ENCODE measurements at regions not wholly inside any gene's neighbourhood (a gene's known extent, or its start where the extent isn't known, plus 50 kb on each side); places are given as distances from the start of the nearest gene placed in this dataset.

- Mint-ChIP-seq H3K4me1 (no peaks in the 10 kb centered on the region), H3K4me3 (no peak overlapping the region), H3K27me3 (no peaks in the 10 kb centered on the region), H3K27ac (no peak overlapping the region), H3K36me3 (no peaks in the 10 kb centered on the region), H3K9me3 (peaks cover 1% of the 10 kb centered on the region)
- ATAC-seq (ENCODE audit: low read depth) = no peak
- no peak for DNase-seq (ENCODE audit: low spot score in 2 of 2)
These were observed 174.0 kb upstream of the LDB2 start for GRCh38 chr4:17072483-17072882.

GRCh38 chr4:17068891-17069290 lies 170.4 kb upstream of the LDB2 start:
- Mint-ChIP-seq H3K27me3 (no peaks in the 10 kb centered on the region), H3K4me3 (no peak overlapping the region), H3K9me3 (peaks cover 4% of the 10 kb centered on the region), H3K27ac (no peak overlapping the region), H3K36me3 (no peaks in the 10 kb centered on the region), H3K4me1 (no peaks in the 10 kb centered on the region)
- ATAC-seq (ENCODE audit: low read depth) = no peak
- DNase-seq (ENCODE audit: low spot score in 2 of 2) = no peak

GRCh38 chr4:17068392-17068791 lies 169.9 kb upstream of the LDB2 start:
- DNase-seq (ENCODE audit: low spot score in 2 of 2) = no peak

GRCh38 chr4:17066972-17067371 lies 168.5 kb upstream of the LDB2 start:
- Mint-ChIP-seq H3K4me1 (no peaks in the 10 kb centered on the region), H3K4me3 (no peak overlapping the region), H3K27ac (no peak overlapping the region), H3K36me3 (no peaks in the 10 kb centered on the region), H3K9me3 (peaks cover 4% of the 10 kb centered on the region), H3K27me3 (no peaks in the 10 kb centered on the region)
- no peak for DNase-seq (ENCODE audit: low spot score in 2 of 2)
- no peak for ATAC-seq (ENCODE audit: low read depth)

More at GRCh38 chr4:17068392-17068791, 169.9 kb upstream of the LDB2 start:
- Mint-ChIP-seq H3K9me3 (peaks cover 4% of the 10 kb centered on the region), H3K4me3 (no peak overlapping the region), H3K27me3 (no peaks in the 10 kb centered on the region), H3K36me3 (no peaks in the 10 kb centered on the region), H3K27ac (no peak overlapping the region), H3K4me1 (no peaks in the 10 kb centered on the region)
- ATAC-seq (ENCODE audit: low read depth) = no peak

- no peaks in the 10 kb centered on the region for H3K27me3 Mint-ChIP-seq
- no peak overlapping the region for H3K4me3 Mint-ChIP-seq
- no peak for ATAC-seq (ENCODE audit: low read depth)
- H3K9me3 Mint-ChIP-seq = peaks cover 4% of the 10 kb centered on the region
- no peaks in the 10 kb centered on the region for H3K4me1 Mint-ChIP-seq
- no peak for DNase-seq (ENCODE audit: low spot score in 2 of 2)
- no peak overlapping the region for H3K27ac Mint-ChIP-seq
- H3K36me3 Mint-ChIP-seq = no peaks in the 10 kb centered on the region
These were observed 167.8 kb upstream of the LDB2 start for GRCh38 chr4:17066236-17066635.

GRCh38 chr4:17065821-17066220 lies 167.4 kb upstream of the LDB2 start:
- Mint-ChIP-seq H3K36me3 (no peaks in the 10 kb centered on the region), H3K9me3 (peaks cover 4% of the 10 kb centered on the region), H3K4me3 (no peak overlapping the region), H3K27me3 (no peaks in the 10 kb centered on the region), H3K27ac (no peak overlapping the region), H3K4me1 (no peaks in the 10 kb centered on the region)
- ATAC-seq (ENCODE audit: low read depth) = no peak
- DNase-seq (ENCODE audit: low spot score in 2 of 2) = no peak

- no peaks in the 10 kb centered on the region for H3K4me1 Mint-ChIP-seq
- ATAC-seq (ENCODE audit: low read depth) = no peak
These were observed 166.5 kb upstream of the LDB2 start for GRCh38 chr4:17064959-17065358.

GRCh38 chr4:17063888-17064287 lies 165.4 kb upstream of the LDB2 start:
- DNase-seq (ENCODE audit: low spot score in 2 of 2) (no peak), ATAC-seq (ENCODE audit: low read depth) (no peak)
- Mint-ChIP-seq H3K27me3 (no peaks in the 10 kb centered on the region), H3K4me1 (no peaks in the 10 kb centered on the region), H3K36me3 (no peaks in the 10 kb centered on the region), H3K4me3 (no peak overlapping the region), H3K9me3 (peaks cover 2% of the 10 kb centered on the region), H3K27ac (no peak overlapping the region)

More at GRCh38 chr4:17064959-17065358, 166.5 kb upstream of the LDB2 start:
- no peaks in the 10 kb centered on the region for H3K27me3 Mint-ChIP-seq
- H3K27ac Mint-ChIP-seq = no peak overlapping the region
- no peak for DNase-seq (ENCODE audit: low spot score in 2 of 2)
- no peak overlapping the region for H3K4me3 Mint-ChIP-seq
- H3K36me3 Mint-ChIP-seq = no peaks in the 10 kb centered on the region
- H3K9me3 Mint-ChIP-seq = peaks cover 4% of the 10 kb centered on the region

GRCh38 chr4:17060230-17060629 lies 161.8 kb upstream of the LDB2 start:
- Mint-ChIP-seq H3K27me3 (no peaks in the 10 kb centered on the region), H3K9me3 (no peaks in the 10 kb centered on the region), H3K4me3 (no peak overlapping the region), H3K27ac (no peak overlapping the region), H3K36me3 (no peaks in the 10 kb centered on the region), H3K4me1 (no peaks in the 10 kb centered on the region)
- DNase-seq (ENCODE audit: low spot score in 2 of 2) (no peak), ATAC-seq (ENCODE audit: low read depth) (no peak)

- no peak overlapping the region for H3K4me3 Mint-ChIP-seq
- no peaks in the 10 kb centered on the region for H3K27me3 Mint-ChIP-seq
- H3K36me3 Mint-ChIP-seq = no peaks in the 10 kb centered on the region
- ATAC-seq (ENCODE audit: low read depth) (no peak), DNase-seq (ENCODE audit: low spot score in 2 of 2) (no peak)
- no peaks in the 10 kb centered on the region for H3K4me1 Mint-ChIP-seq
- no peaks in the 10 kb centered on the region for H3K9me3 Mint-ChIP-seq
- no peak overlapping the region for H3K27ac Mint-ChIP-seq
These were observed 160.7 kb upstream of the LDB2 start for GRCh38 chr4:17058916-17059741.

GRCh38 chr4:17058536-17058915 lies 160.1 kb upstream of the LDB2 start:
- ATAC-seq (ENCODE audit: low read depth) = no peak
- DNase-seq (ENCODE audit: low spot score in 2 of 2) = no peak

GRCh38 chr4:17057035-17057434 lies 158.6 kb upstream of the LDB2 start:
- no peaks in the 10 kb centered on the region for H3K9me3 Mint-ChIP-seq

More at GRCh38 chr4:17058536-17058915, 160.1 kb upstream of the LDB2 start:
- Mint-ChIP-seq H3K9me3 (no peaks in the 10 kb centered on the region), H3K4me1 (no peaks in the 10 kb centered on the region), H3K4me3 (no peak overlapping the region), H3K36me3 (no peaks in the 10 kb centered on the region), H3K27ac (no peak overlapping the region), H3K27me3 (no peaks in the 10 kb centered on the region)

GRCh38 chr4:17055788-17056187 lies 157.3 kb upstream of the LDB2 start:
- no peak overlapping the region for H3K27ac Mint-ChIP-seq
- no peaks in the 10 kb centered on the region for H3K36me3 Mint-ChIP-seq
- H3K9me3 Mint-ChIP-seq = peaks cover 1% of the 10 kb centered on the region
- no peaks in the 10 kb centered on the region for H3K27me3 Mint-ChIP-seq
- DNase-seq (ENCODE audit: low spot score in 2 of 2) (no peak), ATAC-seq (ENCODE audit: low read depth) (no peak)
- H3K4me1 Mint-ChIP-seq = no peaks in the 10 kb centered on the region
- H3K4me3 Mint-ChIP-seq = no peak overlapping the region

More at GRCh38 chr4:17057035-17057434, 158.6 kb upstream of the LDB2 start:
- H3K4me1 Mint-ChIP-seq = no peaks in the 10 kb centered on the region
- no peak for DNase-seq (ENCODE audit: low spot score in 2 of 2)
- no peak overlapping the region for H3K4me3 Mint-ChIP-seq
- H3K36me3 Mint-ChIP-seq = no peaks in the 10 kb centered on the region
- ATAC-seq (ENCODE audit: low read depth) = no peak
- H3K27me3 Mint-ChIP-seq = no peaks in the 10 kb centered on the region
- H3K27ac Mint-ChIP-seq = no peak overlapping the region

- Mint-ChIP-seq H3K4me3 (no peak overlapping the region), H3K9me3 (peaks cover 5% of the 10 kb centered on the region), H3K4me1 (no peaks in the 10 kb centered on the region), H3K27ac (no peak overlapping the region), H3K36me3 (no peaks in the 10 kb centered on the region), H3K27me3 (no peaks in the 10 kb centered on the region)
- ATAC-seq (ENCODE audit: low read depth) = no peak
- no peak for DNase-seq (ENCODE audit: low spot score in 2 of 2)
These were observed 147.4 kb upstream of the LDB2 start for GRCh38 chr4:17045866-17046265.

Data from memory B cell (primary cell).